ENCODE measurements at regions not wholly inside any gene's neighbourhood (a gene's known extent, or its start where the extent isn't known, plus 50 kb on each side); places are given as distances from the start of the nearest gene placed in this dataset.

DNA sequence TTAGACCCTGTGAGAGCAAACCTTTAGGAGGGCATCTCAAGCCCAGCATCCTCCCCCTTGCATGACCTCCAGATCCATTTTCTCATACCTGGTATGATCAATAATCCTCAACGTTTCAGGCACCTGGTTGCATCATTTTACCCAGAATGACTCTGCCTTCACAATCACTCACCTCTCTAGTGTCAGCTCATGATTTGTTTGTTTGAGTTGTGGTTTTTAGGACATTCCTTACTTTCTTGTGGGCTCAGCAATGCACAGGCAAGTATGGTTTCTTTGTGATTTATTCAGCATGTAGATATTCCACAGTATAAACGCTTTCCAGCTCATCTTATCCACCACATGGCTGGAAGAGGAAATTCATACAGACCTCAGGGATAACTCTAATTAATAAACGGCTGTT lies 93.6 kb upstream of the CPEB2 start:
- TF ChIP-seq POLR2A (IDR thresholded peaks at IDR 0.05; ENCODE audit: control extremely low read depth in 1 of 2, low read depth in 2 of 2, low read length in 2 of 2) (no peak), EZH2 (IDR thresholded peaks at IDR 0.05; ENCODE audit: low read depth, low read length, severe bottlenecking) (no peak), RAD21 (IDR thresholded peaks at IDR 0.05 in 1 of 2, conservative IDR thresholded peaks at IDR 0.05 in 1 of 2; ENCODE audit: low read depth in 2 of 2, low read length in 2 of 2) (no peak), POLR2AphosphoS5 (IDR thresholded peaks at IDR 0.05; ENCODE audit: low read depth, low read length) (no peak), TAF7 (optimal IDR thresholded peaks at IDR 0.05; ENCODE audit: borderline replicate concordance, low read depth, low read length) (no peak), EP300 (IDR thresholded peaks at IDR 0.05; ENCODE audit: borderline replicate concordance in 1 of 2, low read depth in 2 of 2, low read length in 2 of 2) (no peak), CEBPB (IDR thresholded peaks at IDR 0.05; ENCODE audit: low read depth, low read length) (no peak), SP2 (IDR thresholded peaks at IDR 0.05; ENCODE audit: low read length) (no peak), JUND (IDR thresholded peaks at IDR 0.05; ENCODE audit: low read length) (no peak)
- TF ChIP-seq, protein P1, sequence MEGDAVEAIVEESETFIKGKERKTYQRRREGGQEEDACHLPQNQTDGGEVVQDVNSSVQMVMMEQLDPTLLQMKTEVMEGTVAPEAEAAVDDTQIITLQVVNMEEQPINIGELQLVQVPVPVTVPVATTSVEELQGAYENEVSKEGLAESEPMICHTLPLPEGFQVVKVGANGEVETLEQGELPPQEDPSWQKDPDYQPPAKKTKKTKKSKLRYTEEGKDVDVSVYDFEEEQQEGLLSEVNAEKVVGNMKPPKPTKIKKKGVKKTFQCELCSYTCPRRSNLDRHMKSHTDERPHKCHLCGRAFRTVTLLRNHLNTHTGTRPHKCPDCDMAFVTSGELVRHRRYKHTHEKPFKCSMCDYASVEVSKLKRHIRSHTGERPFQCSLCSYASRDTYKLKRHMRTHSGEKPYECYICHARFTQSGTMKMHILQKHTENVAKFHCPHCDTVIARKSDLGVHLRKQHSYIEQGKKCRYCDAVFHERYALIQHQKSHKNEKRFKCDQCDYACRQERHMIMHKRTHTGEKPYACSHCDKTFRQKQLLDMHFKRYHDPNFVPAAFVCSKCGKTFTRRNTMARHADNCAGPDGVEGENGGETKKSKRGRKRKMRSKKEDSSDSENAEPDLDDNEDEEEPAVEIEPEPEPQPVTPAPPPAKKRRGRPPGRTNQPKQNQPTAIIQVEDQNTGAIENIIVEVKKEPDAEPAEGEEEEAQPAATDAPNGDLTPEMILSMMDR (IDR thresholded peaks at IDR 0.05; ENCODE audit: control extremely low read depth in 1 of 3, insufficient read depth in 1 of 3, low read depth in 1 of 3, low read length in 3 of 3) = no peak
- TF ChIP-seq, protein P2, sequence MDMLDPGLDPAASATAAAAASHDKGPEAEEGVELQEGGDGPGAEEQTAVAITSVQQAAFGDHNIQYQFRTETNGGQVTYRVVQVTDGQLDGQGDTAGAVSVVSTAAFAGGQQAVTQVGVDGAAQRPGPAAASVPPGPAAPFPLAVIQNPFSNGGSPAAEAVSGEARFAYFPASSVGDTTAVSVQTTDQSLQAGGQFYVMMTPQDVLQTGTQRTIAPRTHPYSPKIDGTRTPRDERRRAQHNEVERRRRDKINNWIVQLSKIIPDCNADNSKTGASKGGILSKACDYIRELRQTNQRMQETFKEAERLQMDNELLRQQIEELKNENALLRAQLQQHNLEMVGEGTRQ (IDR thresholded peaks at IDR 0.05; ENCODE audit: low read length) = no peak

All from H1 (cell line).